ENCODE measurements at regions not wholly inside any gene's neighbourhood (a gene's known extent, or its start where the extent isn't known, plus 50 kb on each side); places are given as distances from the start of the nearest gene placed in this dataset.
"Not testable (repeated sequence)": the region's sequence is repeated elsewhere in the genome, so short reads cannot be mapped to it uniquely, and the experiment has no call there.

- not testable (repeated sequence) for TF ChIP-seq POLR2AphosphoS5 (IDR thresholded peaks at IDR 0.05; ENCODE audit: low read depth, low read length); TAF1 (IDR thresholded peaks at IDR 0.05; ENCODE audit: borderline replicate concordance, low read depth, low read length); POLR2A (IDR thresholded peaks at IDR 0.05; ENCODE audit: low read depth, low read length)
Measured at GRCh38 chr2:131802351-131802836, 274.7 kb downstream of the CCDC74A start.
